Loucy (cell line): ENCODE measurements at regions not wholly inside any gene's neighbourhood (a gene's known extent, or its start where the extent isn't known, plus 50 kb on each side); places are given as distances from the start of the nearest gene placed in this dataset.
"Not testable (repeated sequence)": the region's sequence is repeated elsewhere in the genome, so short reads cannot be mapped to it uniquely, and the experiment has no call there.

ENCODE experiments used
- H2AFZ ChIP-seq: fragments of 200-600 bp; sonication (generic); 2 replicates; pipeline ENCODE4 v1.6.0; 2016; ENCODE audit warnings: antibody characterized with exemption, mild to moderate bottlenecking, low read length, moderate library complexity
- H3F3A ChIP-seq: fragments of 200-600 bp; 2 replicates; pipeline ENCODE4 v1.6.0; 2016; ENCODE audit warnings: antibody characterized with exemption, low read depth, mild to moderate bottlenecking
- H3K27me3 ChIP-seq: fragments of 200-600 bp; sonication (generic); 2 replicates; pipeline ENCODE4 v1.6.1; 2014; ENCODE audit warnings: low read length, mild to moderate bottlenecking; ENCODE audit not compliant: insufficient read depth, poor library complexity, severe bottlenecking
- H3K36me3 ChIP-seq: fragments of 200-600 bp; sonication (generic); 2 replicates; pipeline ENCODE4 v1.6.1; 2016; ENCODE audit warnings: low read length; ENCODE audit not compliant: insufficient read depth
- H3K4me1 ChIP-seq: fragments of 200-600 bp; sonication (generic); 2 replicates; pipeline ENCODE4 v1.5.1; 2014; ENCODE audit warnings: low read length, mild to moderate bottlenecking; ENCODE audit not compliant: insufficient read depth, poor library complexity, severe bottlenecking
- H3K4me2 ChIP-seq: fragments of 200-600 bp; sonication (generic); 2 replicates; pipeline ENCODE4 v1.6.0; 2014; ENCODE audit warnings: antibody characterized with exemption, low read length, low read depth, mild to moderate bottlenecking; ENCODE audit not compliant: poor library complexity, severe bottlenecking
- H3K4me3 ChIP-seq: fragments of 200-600 bp; sonication (generic); 2 replicates; pipeline ENCODE4 v1.5.1; 2014; ENCODE audit warnings: low read length, mild to moderate bottlenecking, mixed read lengths; ENCODE audit not compliant: poor library complexity, severe bottlenecking
- H3K79me2 ChIP-seq: fragments of 200-600 bp; sonication (generic); 2 replicates; pipeline ENCODE4 v1.6.1; 2014; ENCODE audit warnings: low read length; ENCODE audit not compliant: insufficient read depth
- H3K9ac ChIP-seq: fragments of 200-600 bp; sonication (generic); 2 replicates; pipeline ENCODE4 v1.6.0; 2014; ENCODE audit warnings: mild to moderate bottlenecking, low read depth, low read length, moderate library complexity; ENCODE audit not compliant: poor library complexity, severe bottlenecking
- H3K9me2 ChIP-seq: fragments of 200-600 bp; sonication (generic); replicated peaks from 2 replicates; pipeline ENCODE4 v1.6.1; 2016; ENCODE audit warnings: low read depth, low read length, mixed read lengths
- H3K9me3 ChIP-seq: fragments of 200-600 bp; sonication (generic); 2 replicates; pipeline ENCODE4 v1.6.1; 2014; ENCODE audit warnings: mild to moderate bottlenecking, antibody characterized with exemption, low read length, low read depth; ENCODE audit not compliant: insufficient read depth
- H4K20me1 ChIP-seq: fragments of 200-600 bp; sonication (generic); 2 replicates; pipeline ENCODE4 v1.6.0; 2014; ENCODE audit warnings: antibody characterized with exemption, low read length, mild to moderate bottlenecking; ENCODE audit not compliant: insufficient read depth, poor library complexity, severe bottlenecking
- CTCF ChIP-seq: fragments of 200-600 bp; sonication (generic); conservative IDR thresholded peaks from 2 replicates; pipeline ENCODE4 v1.5.1; 2014; ENCODE audit warnings: mild to moderate bottlenecking, antibody characterized with exemption, low read length
- EZH2phosphoT487 ChIP-seq: fragments of 200-600 bp; IDR thresholded peaks from 2 replicates; pipeline ENCODE4 v1.6.1; 2018; ENCODE audit warnings: antibody characterized with exemption, mild to moderate bottlenecking, moderate library complexity, borderline replicate concordance

- Histone ChIP-seq H3K9me3 (no peaks in the 10 kb centered on the region), H3K9ac (no peak overlapping the region), H3K79me2 (no peaks in the 10 kb centered on the region), H3K36me3 (no peaks in the 10 kb centered on the region), H4K20me1 (no peaks in the 10 kb centered on the region), H3F3A (no peaks in the 10 kb centered on the region), H3K9me2 (no peaks in the 10 kb centered on the region), H3K4me1 (no peaks in the 10 kb centered on the region), H2AFZ (no peak overlapping the region), H3K27me3 (no peaks in the 10 kb centered on the region), H3K4me3 (no peak overlapping the region), H3K4me2 (no peak overlapping the region)
- no peak for TF ChIP-seq EZH2phosphoT487
- TF ChIP-seq CTCF, result no peak
These were observed 75.2 kb upstream of the TOP3B start for GRCh38 chr22:22057617-22058378.

- not testable (repeated sequence) for H3K27me3 ChIP-seq, H3K4me3 ChIP-seq
These were observed 74.4 kb upstream of the TOP3B start for GRCh38 chr22:22056809-22057594.

GRCh38 chr22:22052548-22053139 lies 70.1 kb upstream of the TOP3B start:
- H3K9me3 ChIP-seq, H3F3A ChIP-seq, H4K20me1 ChIP-seq, H3K9ac ChIP-seq, H3K27me3 ChIP-seq, H3K4me2 ChIP-seq, H3K4me1 ChIP-seq, H3K36me3 ChIP-seq, H2AFZ ChIP-seq, H3K4me3 ChIP-seq, H3K9me2 ChIP-seq, H3K79me2 ChIP-seq: not testable (repeated sequence)

More at GRCh38 chr22:22056809-22057594, 74.4 kb upstream of the TOP3B start:
- H3F3A ChIP-seq, H3K36me3 ChIP-seq, H3K79me2 ChIP-seq, H2AFZ ChIP-seq, H4K20me1 ChIP-seq, H3K9me3 ChIP-seq, H3K4me1 ChIP-seq, H3K9ac ChIP-seq, H3K4me2 ChIP-seq, H3K9me2 ChIP-seq: not testable (repeated sequence)

- H3K79me2 ChIP-seq, H3K9ac ChIP-seq, H3K36me3 ChIP-seq, H2AFZ ChIP-seq, H3K4me2 ChIP-seq, H3K27me3 ChIP-seq, H3K9me2 ChIP-seq, H3K9me3 ChIP-seq, H3K4me3 ChIP-seq, H4K20me1 ChIP-seq, H3F3A ChIP-seq, H3K4me1 ChIP-seq: not testable (repeated sequence)
These were observed 68.4 kb upstream of the TOP3B start for GRCh38 chr22:22051032-22051431.
